ENCODE measurements at regions not wholly inside any gene's neighbourhood (a gene's known extent, or its start where the extent isn't known, plus 50 kb on each side); places are given as distances from the start of the nearest gene placed in this dataset.

DNA sequence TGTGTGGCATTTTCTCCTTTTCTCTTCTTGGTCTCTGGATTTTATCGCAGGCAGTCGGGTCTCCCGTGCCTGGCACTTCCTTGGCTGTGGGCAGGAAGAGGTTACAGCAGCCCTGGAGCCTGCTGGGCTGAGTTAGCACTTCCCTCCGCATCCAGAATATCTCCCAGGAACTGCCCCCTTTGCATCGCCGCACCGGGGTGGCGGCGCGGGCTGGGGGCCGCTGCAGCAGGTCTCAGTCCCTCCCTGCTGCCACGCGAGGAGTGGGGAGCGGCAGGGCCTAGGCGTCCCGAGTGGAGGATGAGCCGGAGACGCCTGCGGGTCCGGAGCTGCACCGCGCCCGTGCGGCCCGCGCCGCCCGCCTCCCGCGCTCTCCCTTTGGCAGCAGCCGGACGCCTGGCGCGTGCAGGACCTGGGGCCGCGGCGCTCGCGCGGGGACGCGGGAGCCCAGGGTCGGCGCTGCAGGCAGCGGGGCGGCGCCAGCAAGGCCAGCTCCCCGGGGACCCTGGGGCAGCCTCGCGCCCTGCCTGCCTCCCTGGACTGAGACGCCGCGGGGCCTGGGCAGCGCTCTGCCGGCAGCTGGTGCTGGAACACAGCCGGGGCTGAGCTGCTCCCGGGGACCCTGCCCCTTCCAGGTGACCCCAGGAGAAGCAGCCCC is 192.8 kb downstream of the PRDM2 start:
- peaks cover 17% of the 10 kb centered on the region for H3K27me3 ChIP-seq (ENCODE audit: control insufficient read depth, insufficient read depth, low read length)
- TF ChIP-seq, protein P1, sequence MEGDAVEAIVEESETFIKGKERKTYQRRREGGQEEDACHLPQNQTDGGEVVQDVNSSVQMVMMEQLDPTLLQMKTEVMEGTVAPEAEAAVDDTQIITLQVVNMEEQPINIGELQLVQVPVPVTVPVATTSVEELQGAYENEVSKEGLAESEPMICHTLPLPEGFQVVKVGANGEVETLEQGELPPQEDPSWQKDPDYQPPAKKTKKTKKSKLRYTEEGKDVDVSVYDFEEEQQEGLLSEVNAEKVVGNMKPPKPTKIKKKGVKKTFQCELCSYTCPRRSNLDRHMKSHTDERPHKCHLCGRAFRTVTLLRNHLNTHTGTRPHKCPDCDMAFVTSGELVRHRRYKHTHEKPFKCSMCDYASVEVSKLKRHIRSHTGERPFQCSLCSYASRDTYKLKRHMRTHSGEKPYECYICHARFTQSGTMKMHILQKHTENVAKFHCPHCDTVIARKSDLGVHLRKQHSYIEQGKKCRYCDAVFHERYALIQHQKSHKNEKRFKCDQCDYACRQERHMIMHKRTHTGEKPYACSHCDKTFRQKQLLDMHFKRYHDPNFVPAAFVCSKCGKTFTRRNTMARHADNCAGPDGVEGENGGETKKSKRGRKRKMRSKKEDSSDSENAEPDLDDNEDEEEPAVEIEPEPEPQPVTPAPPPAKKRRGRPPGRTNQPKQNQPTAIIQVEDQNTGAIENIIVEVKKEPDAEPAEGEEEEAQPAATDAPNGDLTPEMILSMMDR (IDR thresholded peaks at IDR 0.05): no peak
- intact Hi-C loops (cut with micrococcal nuclease): no loop called here
- H3K36me3 ChIP-seq (ENCODE audit: control insufficient read depth, insufficient read depth, low read length): no peaks in the 10 kb centered on the region
- ATAC-seq (no peak), DNase-seq (no peak)
- H3K4me1 Mint-ChIP-seq: no peaks in the 10 kb centered on the region
- no peak overlapping the region for H3K4me3 Mint-ChIP-seq
- no peaks in the 10 kb centered on the region for H3K9me3 ChIP-seq (ENCODE audit: control insufficient read depth, insufficient read depth, low read length)
- peaks cover 6% of the 10 kb centered on the region for H3K36me3 Mint-ChIP-seq
- 3% methylated on average over 57 of the region's 57 CpGs for WGBS (ENCODE audit: insufficient coverage)
- no peak overlapping the region for H3K4me3 ChIP-seq (ENCODE audit: low read length)
- H3K27me3 Mint-ChIP-seq (ENCODE audit: low read depth in 2 of 2): peaks cover 24 to 40% of the 10 kb centered on the region in 2 donors
- no peaks in the 10 kb centered on the region for H3K9me3 Mint-ChIP-seq
- H3K27ac Mint-ChIP-seq: no peak overlapping the region
- H3K4me1 ChIP-seq (ENCODE audit: control insufficient read depth, insufficient read depth, low read length): no peaks in the 10 kb centered on the region
- no peak overlapping the region for H3K27ac ChIP-seq (ENCODE audit: low read length)

DNA sequence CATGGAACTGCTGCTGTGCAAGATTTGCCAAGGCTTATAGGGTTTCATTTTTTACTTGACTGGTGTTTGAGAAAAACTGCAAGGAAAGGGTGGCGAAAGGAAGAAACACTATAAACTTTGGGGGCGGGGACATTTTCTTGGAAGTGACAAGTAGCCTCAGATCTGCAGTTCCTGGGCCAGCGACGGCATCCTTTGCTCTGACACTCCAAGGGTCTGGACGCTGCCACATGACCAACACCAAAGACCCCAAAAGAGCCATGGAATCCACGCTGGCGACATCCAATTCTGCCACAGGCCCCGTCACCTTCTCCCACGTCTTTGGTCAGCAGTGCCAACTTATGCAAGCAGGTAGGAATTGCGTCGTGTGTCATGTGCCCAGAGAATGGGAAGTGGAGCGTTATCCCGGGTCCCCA is 193.4 kb downstream of the PRDM2 start:
- Mint-ChIP-seq H3K27ac (no peak overlapping the region), H3K27me3 (ENCODE audit: low read depth in 2 of 2) (peaks cover 24 to 40% of the 10 kb centered on the region in 2 donors), H3K36me3 (peaks cover 6% of the 10 kb centered on the region), H3K4me1 (no peaks in the 10 kb centered on the region), H3K9me3 (no peaks in the 10 kb centered on the region), H3K4me3 (no peak overlapping the region)
- H3K9me3 ChIP-seq (ENCODE audit: control insufficient read depth, insufficient read depth, low read length): no peaks in the 10 kb centered on the region
- ATAC-seq: no peak
- WGBS (ENCODE audit: insufficient coverage): 28% methylated on average over 13 of the region's 13 CpGs
- no peak overlapping the region for H3K4me3 ChIP-seq (ENCODE audit: low read length)
- no peaks in the 10 kb centered on the region for H3K36me3 ChIP-seq (ENCODE audit: control insufficient read depth, insufficient read depth, low read length)
- DNase-seq: no peak
- TF ChIP-seq, protein P1 (IDR thresholded peaks at IDR 0.05): no peak
- intact Hi-C loops (cut with micrococcal nuclease): no loop called here
- H3K4me1 ChIP-seq (ENCODE audit: control insufficient read depth, insufficient read depth, low read length): no peaks in the 10 kb centered on the region
- H3K27ac ChIP-seq (ENCODE audit: low read length): no peak overlapping the region
- peaks cover 14% of the 10 kb centered on the region for H3K27me3 ChIP-seq (ENCODE audit: control insufficient read depth, insufficient read depth, low read length)

DNA sequence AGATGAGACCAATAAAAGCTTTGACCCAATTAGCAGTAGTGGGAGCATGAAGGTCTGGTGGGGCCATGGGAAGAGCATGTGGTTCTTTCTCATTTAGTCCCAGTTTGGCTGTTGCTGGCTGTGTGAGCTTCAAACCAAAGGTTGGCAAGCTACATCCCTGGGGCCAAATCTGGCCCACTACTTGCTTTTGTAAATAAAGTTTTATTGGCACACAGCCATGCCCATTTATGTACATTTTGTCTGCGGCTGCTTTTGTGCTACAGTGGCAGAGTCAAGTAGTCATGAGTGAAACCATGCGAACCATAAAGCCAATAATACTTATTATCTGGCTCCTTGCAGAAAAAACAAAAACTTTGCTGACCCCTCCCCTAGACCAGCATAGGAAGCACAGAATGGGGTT is 196.9 kb downstream of the PRDM2 start:
- Histone ChIP-seq H3K27me3 (ENCODE audit: control insufficient read depth, insufficient read depth, low read length) (peaks cover 5% of the 10 kb centered on the region), H3K9me3 (ENCODE audit: control insufficient read depth, insufficient read depth, low read length) (no peaks in the 10 kb centered on the region), H3K4me1 (ENCODE audit: control insufficient read depth, insufficient read depth, low read length) (no peaks in the 10 kb centered on the region), H3K4me3 (ENCODE audit: low read length) (no peak overlapping the region), H3K27ac (ENCODE audit: low read length) (no peak overlapping the region), H3K36me3 (ENCODE audit: control insufficient read depth, insufficient read depth, low read length) (no peaks in the 10 kb centered on the region)
- Mint-ChIP-seq H3K27ac (no peak overlapping the region), H3K27me3 (ENCODE audit: low read depth in 2 of 2) (peaks cover 24% of the 10 kb centered on the region in 2 donors), H3K9me3 (no peaks in the 10 kb centered on the region), H3K4me3 (no peak overlapping the region), H3K4me1 (no peaks in the 10 kb centered on the region), H3K36me3 (no peaks in the 10 kb centered on the region)
- ATAC-seq (no peak), DNase-seq (no peak)
- intact Hi-C loops (cut with micrococcal nuclease): no loop called here
- TF ChIP-seq, protein P1 (IDR thresholded peaks at IDR 0.05): no peak
- 93% methylated on average over 2 of the region's 2 CpGs for WGBS (ENCODE audit: insufficient coverage)

DNA sequence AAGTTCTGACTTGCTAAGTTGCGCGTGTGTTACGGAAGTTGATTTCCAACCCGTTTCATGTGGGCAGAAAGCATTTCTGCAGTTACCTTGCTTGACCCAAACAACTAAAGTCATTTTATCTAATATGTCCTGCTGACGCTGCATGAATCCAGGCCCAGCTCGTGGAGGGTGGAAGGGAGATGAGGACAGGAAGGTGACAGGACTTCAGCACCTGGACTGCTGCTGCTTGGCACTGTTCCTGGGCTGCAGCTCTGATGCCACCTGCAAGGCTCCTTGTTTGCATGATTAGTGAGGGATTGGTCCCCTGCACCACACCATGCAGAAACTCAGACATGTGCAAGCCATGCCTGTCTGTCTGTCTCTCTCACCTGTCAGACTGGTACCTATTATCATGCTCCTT is 198.4 kb downstream of the PRDM2 start:
- ATAC-seq: no peak
- H3K27ac Mint-ChIP-seq: no peak overlapping the region

More for the DNA sequence above, 198.4 kb downstream of the PRDM2 start:
- Histone ChIP-seq H3K9me3 (ENCODE audit: control insufficient read depth, insufficient read depth, low read length) (no peaks in the 10 kb centered on the region), H3K4me3 (ENCODE audit: low read length) (no peak overlapping the region), H3K36me3 (ENCODE audit: control insufficient read depth, insufficient read depth, low read length) (no peaks in the 10 kb centered on the region), H3K27me3 (ENCODE audit: control insufficient read depth, insufficient read depth, low read length) (peaks cover 3% of the 10 kb centered on the region), H3K27ac (ENCODE audit: low read length) (no peak overlapping the region), H3K4me1 (ENCODE audit: control insufficient read depth, insufficient read depth, low read length) (no peaks in the 10 kb centered on the region)
- Mint-ChIP-seq H3K4me3 (no peak overlapping the region), H3K4me1 (no peaks in the 10 kb centered on the region), H3K9me3 (no peaks in the 10 kb centered on the region), H3K36me3 (no peaks in the 10 kb centered on the region), H3K27me3 (ENCODE audit: low read depth in 2 of 2) (peaks cover 14 to 21% of the 10 kb centered on the region in 2 donors)
- intact Hi-C loops (cut with micrococcal nuclease): no loop called here
- DNase-seq: no peak
- WGBS (ENCODE audit: insufficient coverage): 74% methylated on average over 6 of the region's 6 CpGs
- TF ChIP-seq, protein P1 (IDR thresholded peaks at IDR 0.05): no peak
